ENCODE measurements at regions not wholly inside any gene's neighbourhood (a gene's known extent, or its start where the extent isn't known, plus 50 kb on each side); places are given as distances from the start of the nearest gene placed in this dataset.

DNA sequence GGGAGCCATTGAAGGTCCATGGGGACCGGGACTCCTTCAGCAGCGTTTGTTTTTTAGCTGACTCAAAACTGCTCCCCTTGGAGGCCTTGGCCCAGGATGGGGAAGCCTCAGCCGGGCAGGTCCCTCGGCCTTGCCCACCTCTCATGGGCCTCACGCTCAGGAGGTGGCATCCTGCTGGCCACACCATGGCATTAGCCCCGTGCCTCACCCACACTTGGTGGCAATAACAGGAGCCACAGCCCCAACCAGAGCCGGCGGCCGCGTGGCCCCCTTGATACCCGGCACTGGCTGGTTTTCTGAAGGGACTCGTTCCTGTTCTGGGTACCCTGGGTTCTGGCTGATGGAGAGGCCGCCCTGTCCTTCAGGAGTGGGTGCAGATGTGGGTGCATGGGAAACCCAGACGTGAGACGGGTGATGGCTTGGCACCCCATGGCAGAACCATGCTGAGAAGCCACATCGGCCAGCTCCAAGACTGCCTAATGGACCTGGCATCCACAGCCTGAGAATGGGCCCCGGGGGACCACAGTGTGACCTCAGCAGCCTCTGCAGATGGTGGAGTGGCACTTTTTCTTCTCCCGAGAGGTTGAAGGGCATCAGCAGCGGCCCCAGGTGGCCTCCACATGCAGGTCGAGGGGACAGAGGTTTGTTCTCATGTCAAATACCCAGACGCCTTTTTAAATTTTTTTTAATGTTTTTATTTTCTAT is 49.8 kb upstream of the PPARA start:
- intact Hi-C loops (cut with DNase I; ENCODE audit: low total_unique reads), result no loop called here
- no peaks in the 10 kb centered on the region for H3K27me3 ChIP-seq
- TF ChIP-seq, protein P1, sequence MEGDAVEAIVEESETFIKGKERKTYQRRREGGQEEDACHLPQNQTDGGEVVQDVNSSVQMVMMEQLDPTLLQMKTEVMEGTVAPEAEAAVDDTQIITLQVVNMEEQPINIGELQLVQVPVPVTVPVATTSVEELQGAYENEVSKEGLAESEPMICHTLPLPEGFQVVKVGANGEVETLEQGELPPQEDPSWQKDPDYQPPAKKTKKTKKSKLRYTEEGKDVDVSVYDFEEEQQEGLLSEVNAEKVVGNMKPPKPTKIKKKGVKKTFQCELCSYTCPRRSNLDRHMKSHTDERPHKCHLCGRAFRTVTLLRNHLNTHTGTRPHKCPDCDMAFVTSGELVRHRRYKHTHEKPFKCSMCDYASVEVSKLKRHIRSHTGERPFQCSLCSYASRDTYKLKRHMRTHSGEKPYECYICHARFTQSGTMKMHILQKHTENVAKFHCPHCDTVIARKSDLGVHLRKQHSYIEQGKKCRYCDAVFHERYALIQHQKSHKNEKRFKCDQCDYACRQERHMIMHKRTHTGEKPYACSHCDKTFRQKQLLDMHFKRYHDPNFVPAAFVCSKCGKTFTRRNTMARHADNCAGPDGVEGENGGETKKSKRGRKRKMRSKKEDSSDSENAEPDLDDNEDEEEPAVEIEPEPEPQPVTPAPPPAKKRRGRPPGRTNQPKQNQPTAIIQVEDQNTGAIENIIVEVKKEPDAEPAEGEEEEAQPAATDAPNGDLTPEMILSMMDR (IDR thresholded peaks at IDR 0.05), result no peak
- TF ChIP-seq POLR2A (IDR thresholded peaks at IDR 0.05), result no peak
- TF ChIP-seq EP300 (IDR thresholded peaks at IDR 0.05), result no peak
- no peaks in the 10 kb centered on the region for H3K9me3 ChIP-seq
- WGBS, 5 donors, result 75 to 89% (median 78%) methylated on average over 19 to 21 of the region's 21 CpGs
- H3K27ac ChIP-seq, result peak overlapping the region in 3 of 5 donors; percentile 86 to 99 (median 90)
- H3K4me3 ChIP-seq, result no peak overlapping the region
- H3K36me3 ChIP-seq, result peaks cover 64 to 88% (median 73%) of the 10 kb centered on the region in 4 donors
- H3K4me1 ChIP-seq, result peaks cover 64 to 100% (median 92%) of the 10 kb centered on the region in 4 donors
- DNase-seq, result no peak

Small RNA genes in the stretch of these regions (small RNA-seq; reads per million reads assigned to genes)
- gene MIR3619, result 0 reads per million in 4 donors

All from stomach (tissue), 8 donors.